Right lobe of liver (tissue), 4 donors: ENCODE measurements at regions not wholly inside any gene's neighbourhood (a gene's known extent, or its start where the extent isn't known, plus 50 kb on each side); places are given as distances from the start of the nearest gene placed in this dataset.

Source experiments
- CTCF ChIP-seq, 4 donors: fragments of 200-600 bp in 3 of 4; fragments of 450-650 bp in 1 of 4; IDR thresholded peaks; one replicate each; pipeline versions ENCODE4 v1.5.1 to v1.8.0; 2016 to 2022; ENCODE audit warnings: antibody characterized with exemption in 4 of 4, mild to moderate bottlenecking in 2 of 4
- POLR2A ChIP-seq: fragments of 450-650 bp; IDR thresholded peaks from one replicate; pipeline ENCODE4 v1.6.1; 2017; ENCODE audit warnings: antibody characterized with exemption, mild to moderate bottlenecking
- donor health status: DM: no; HTN: no; CAD: no.
- donor health status: DM: no; HTN: no; CAD: no.
- donor health status: DM: no; HTN: yes; CAD: no.

DNA sequence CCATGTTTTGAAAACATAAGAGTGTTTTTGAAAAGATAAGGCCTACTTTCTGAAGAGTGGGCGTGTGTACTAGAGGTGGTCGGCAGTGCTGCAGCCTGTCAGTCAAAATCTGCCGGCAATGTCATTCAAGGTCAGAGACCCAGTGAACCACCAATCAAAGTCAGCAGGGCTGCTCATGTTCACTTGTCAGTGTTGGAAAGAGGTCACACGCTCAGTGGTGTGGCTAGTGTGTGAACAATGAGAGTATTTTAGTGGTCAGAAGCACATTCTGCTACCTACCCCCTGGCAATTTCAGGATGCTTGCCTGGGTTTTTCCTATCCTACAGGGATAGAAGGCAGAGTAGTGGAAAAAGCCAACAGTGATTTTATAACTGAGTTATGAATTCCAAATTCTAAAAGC lies 278.5 kb upstream of the ONECUT1 start:
- no peak for TF ChIP-seq POLR2A
- no peak for TF ChIP-seq CTCF (IDR thresholded peaks at IDR 0.05)
